Body of pancreas (tissue), 4 donors: ENCODE measurements at regions not wholly inside any gene's neighbourhood (a gene's known extent, or its start where the extent isn't known, plus 50 kb on each side); places are given as distances from the start of the nearest gene placed in this dataset.

Source experiments
- CTCF ChIP-seq, 7 experiments: fragments of 450-650 bp in 4 of 7; fragments of 200-600 bp in 3 of 7; sonication (generic) in 3 of 7; IDR thresholded peaks; one replicate each; pipeline ENCODE4 v1.5.1; 2016 to 2019; ENCODE audit warnings: antibody characterized with exemption in 7 of 7
- POLR2A ChIP-seq, 3 donors: fragments of 450-650 bp; IDR thresholded peaks; one replicate each; pipeline ENCODE4 v1.6.1; 2016; ENCODE audit warnings: antibody characterized with exemption in 3 of 3, mild to moderate bottlenecking in 2 of 3

- no peak for TF ChIP-seq CTCF (IDR thresholded peaks at IDR 0.05)
- TF ChIP-seq POLR2A (IDR thresholded peaks at IDR 0.05), result no peak
Measured at GRCh38 chr5:4777435-4777834, 362.7 kb upstream of the ADAMTS16 start.
